Kidney epithelial cell (primary cell): ENCODE measurements at regions not wholly inside any gene's neighbourhood (a gene's known extent, or its start where the extent isn't known, plus 50 kb on each side); places are given as distances from the start of the nearest gene placed in this dataset.

Experiments used
- DNase-seq: peaks from one replicate; pipeline ENCODE4 v3.0.0-alpha.2; 2010; ENCODE audit warnings: low read depth
- H3K27me3 ChIP-seq: 2 replicates; pipeline ENCODE4 v1.6.0; 2011; ENCODE audit warnings: low read length; ENCODE audit not compliant: control insufficient read depth, insufficient read depth
- H3K36me3 ChIP-seq: 2 replicates; pipeline ENCODE4 v1.5.1; 2011; ENCODE audit warnings: low read length; ENCODE audit not compliant: control insufficient read depth, insufficient read depth
- H3K4me3 ChIP-seq: 2 replicates; pipeline ENCODE4 v1.5.1; 2011; ENCODE audit warnings: low read depth, mild to moderate bottlenecking, control low read depth, low read length
- TF ChIP-seq, protein P1 (sequence below): IDR thresholded peaks from 2 replicates; pipeline ENCODE4 v1.5.1; 2011; ENCODE audit warnings: mild to moderate bottlenecking, moderate library complexity, low read length, control low read depth, inconsistent platforms; ENCODE audit not compliant: insufficient read depth, poor library complexity, severe bottlenecking

GRCh38 chr12:11559626-11560340 is 89.7 kb upstream of the ETV6 start:
- no peaks in the 10 kb centered on the region for H3K27me3 ChIP-seq
- no peak for DNase-seq
- no peak overlapping the region for H3K4me3 ChIP-seq
- TF ChIP-seq, protein P1, sequence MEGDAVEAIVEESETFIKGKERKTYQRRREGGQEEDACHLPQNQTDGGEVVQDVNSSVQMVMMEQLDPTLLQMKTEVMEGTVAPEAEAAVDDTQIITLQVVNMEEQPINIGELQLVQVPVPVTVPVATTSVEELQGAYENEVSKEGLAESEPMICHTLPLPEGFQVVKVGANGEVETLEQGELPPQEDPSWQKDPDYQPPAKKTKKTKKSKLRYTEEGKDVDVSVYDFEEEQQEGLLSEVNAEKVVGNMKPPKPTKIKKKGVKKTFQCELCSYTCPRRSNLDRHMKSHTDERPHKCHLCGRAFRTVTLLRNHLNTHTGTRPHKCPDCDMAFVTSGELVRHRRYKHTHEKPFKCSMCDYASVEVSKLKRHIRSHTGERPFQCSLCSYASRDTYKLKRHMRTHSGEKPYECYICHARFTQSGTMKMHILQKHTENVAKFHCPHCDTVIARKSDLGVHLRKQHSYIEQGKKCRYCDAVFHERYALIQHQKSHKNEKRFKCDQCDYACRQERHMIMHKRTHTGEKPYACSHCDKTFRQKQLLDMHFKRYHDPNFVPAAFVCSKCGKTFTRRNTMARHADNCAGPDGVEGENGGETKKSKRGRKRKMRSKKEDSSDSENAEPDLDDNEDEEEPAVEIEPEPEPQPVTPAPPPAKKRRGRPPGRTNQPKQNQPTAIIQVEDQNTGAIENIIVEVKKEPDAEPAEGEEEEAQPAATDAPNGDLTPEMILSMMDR: no peak
- H3K36me3 ChIP-seq: no peaks in the 10 kb centered on the region

- Histone ChIP-seq H3K4me3 (no peak overlapping the region), H3K27me3 (no peaks in the 10 kb centered on the region), H3K36me3 (no peaks in the 10 kb centered on the region)
- TF ChIP-seq, protein P1: no peak
- no peak for DNase-seq
These were observed 88.1 kb upstream of the ETV6 start for GRCh38 chr12:11561411-11561810.

- TF ChIP-seq, protein P1: no peak
- Histone ChIP-seq H3K4me3 (no peak overlapping the region), H3K27me3 (no peaks in the 10 kb centered on the region), H3K36me3 (no peaks in the 10 kb centered on the region)
- no peak for DNase-seq
These were observed 85.4 kb upstream of the ETV6 start for GRCh38 chr12:11563785-11564739.

GRCh38 chr12:11564984-11565651 is 84.4 kb upstream of the ETV6 start:
- no peaks in the 10 kb centered on the region for H3K27me3 ChIP-seq
- TF ChIP-seq, protein P1: no peak
- no peak for DNase-seq

DNA sequence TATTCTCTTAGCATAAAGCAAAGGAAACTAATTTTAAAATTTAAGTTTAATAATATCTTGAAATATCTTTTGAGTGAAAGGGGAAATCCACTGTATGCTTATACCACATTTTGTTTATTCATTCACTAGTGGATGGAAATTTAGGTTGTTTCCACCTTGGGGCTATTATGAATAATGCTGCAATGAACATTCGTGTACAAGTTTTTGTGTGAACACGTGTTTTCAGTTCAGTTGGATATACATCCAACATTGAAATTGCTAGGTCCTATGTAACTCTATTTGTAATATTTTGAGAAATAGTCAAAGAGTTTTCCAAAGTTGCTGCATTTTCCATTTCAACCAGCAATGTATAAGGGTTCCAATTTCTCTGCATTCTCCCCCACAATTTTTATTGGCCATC is 83.7 kb upstream of the ETV6 start:
- TF ChIP-seq, protein P1: no peak
- Histone ChIP-seq H3K27me3 (no peaks in the 10 kb centered on the region), H3K36me3 (no peaks in the 10 kb centered on the region), H3K4me3 (no peak overlapping the region)
- DNase-seq: no peak

More at GRCh38 chr12:11564984-11565651, 84.4 kb upstream of the ETV6 start:
- Histone ChIP-seq H3K4me3 (no peak overlapping the region), H3K36me3 (no peaks in the 10 kb centered on the region)
